Transverse colon (tissue), 4 donors: ENCODE measurements at regions not wholly inside any gene's neighbourhood (a gene's known extent, or its start where the extent isn't known, plus 50 kb on each side); places are given as distances from the start of the nearest gene placed in this dataset.

Source experiments
- DNase-seq: peaks from one replicate; pipeline ENCODE4 v3.0.0-alpha.2; 2019
- H3K27ac ChIP-seq, 4 donors: fragments of 200-600 bp; sonication (generic); 2 replicates each; pipeline ENCODE4 v1.5.1; 2016 to 2018; ENCODE audit warnings: inconsistent platforms in 4 of 4
- H3K27me3 ChIP-seq: fragments of 200-600 bp; sonication (generic); 2 replicates; pipeline ENCODE4 v1.5.1; 2017; ENCODE audit warnings: inconsistent platforms
- H3K36me3 ChIP-seq, 4 donors: fragments of 200-600 bp; sonication (generic); 2 replicates each; pipeline ENCODE4 v1.5.1; 2017 to 2019; ENCODE audit warnings: inconsistent platforms in 4 of 4
- H3K4me1 ChIP-seq, 4 donors: fragments of 200-600 bp; sonication (generic); 2 replicates each; pipeline ENCODE4 v1.5.1; 2017 to 2020; ENCODE audit warnings: inconsistent platforms in 4 of 4
- H3K4me3 ChIP-seq, 4 donors: fragments of 200-600 bp; sonication (generic); 1 replicate in 1 of 4; 2 replicates in 3 of 4; pipeline versions ENCODE4 v1.5.1 to v1.6.1; 2017 to 2019; ENCODE audit warnings: inconsistent platforms in 4 of 4
- H3K9me3 ChIP-seq, 2 donors: fragments of 200-600 bp; sonication (generic); 2 replicates each; pipeline ENCODE4 v1.5.1; 2017 to 2019; ENCODE audit warnings: inconsistent platforms in 2 of 2
- CTCF ChIP-seq, 5 experiments: fragments of 200-600 bp in 3 of 5; fragments of 450-650 bp in 2 of 5; sonication (generic) in 3 of 5; IDR thresholded peaks; 1 replicate in 2 of 5; 2 replicates in 3 of 5; pipeline ENCODE4 v1.5.1; 2016 to 2017; ENCODE audit warnings: antibody characterized with exemption in 5 of 5, inconsistent platforms in 3 of 5, mild to moderate bottlenecking in 2 of 5, moderate library complexity in 1 of 5
- EP300 ChIP-seq: sonication (generic); formaldehyde crosslinking; IDR thresholded peaks from one replicate; pipeline ENCODE4 v1.6.1; 2017; ENCODE audit warnings: antibody characterized with exemption, low read depth
- POLR2A ChIP-seq: fragments of 450-650 bp; IDR thresholded peaks from one replicate; pipeline ENCODE4 v1.6.1; 2016; ENCODE audit warnings: antibody characterized with exemption, mild to moderate bottlenecking, moderate library complexity
- POLR2AphosphoS5 ChIP-seq, 3 donors: sonication (generic); formaldehyde crosslinking; IDR thresholded peaks; one replicate each; pipeline ENCODE4 v1.6.1; 2016; ENCODE audit warnings: antibody characterized with exemption in 3 of 3
- WGBS, 2 donors: methylation state at CpG; one replicate each; pipeline ENCODE4 v1.1.5; 2018; ENCODE audit warnings: low coverage in 1 of 2; 5-methylcytosine and 5-hydroxymethylcytosine counted together
- in situ Hi-C, 4 donors: fragments of 200-750 bp; cut with MboI; loops; one replicate each; pipeline versions ENCODE4 v1.15.0 to v1.15.1; 2017; ENCODE audit warnings: low sequenced_read_pairs in 3 of 4, low pct_ligation_motif_present in 1 of 4, low pct_unique_long_range_greater_than_20kb in 1 of 4
- intact Hi-C: fragments of 100-400 bp; cut with DNase I; formaldehyde crosslinking; loops from one replicate; pipeline ENCODE4 v1.15.1; 2023; ENCODE audit warnings: low total_unique reads

GRCh38 chrX:4528247-4528646, 814.8 kb upstream of the PRKX start:
- Histone ChIP-seq H3K27ac (no peak overlapping the region), H3K36me3 (no peaks in the 10 kb centered on the region), H3K4me1 (no peaks in the 10 kb centered on the region), H3K9me3 (no peaks in the 10 kb centered on the region), H3K4me3 (no peak overlapping the region), H3K27me3 (no peaks in the 10 kb centered on the region)
- WGBS, 2 donors, result 55% methylated on average over 1 of the region's 1 CpG; no CpG with 5 or more reads in 1 of the 2 donors
- in situ Hi-C loops, result no loop called here
- intact Hi-C loops, result no loop called here
- DNase-seq, result no peak
- TF ChIP-seq POLR2A (no peak), EP300 (no peak), POLR2AphosphoS5 (IDR thresholded peaks at IDR 0.05) (no peak), CTCF (IDR thresholded peaks at IDR 0.05) (no peak)

- no peak for TF ChIP-seq CTCF (IDR thresholded peaks at IDR 0.05)
- TF ChIP-seq POLR2A, result no peak
- TF ChIP-seq POLR2AphosphoS5 (IDR thresholded peaks at IDR 0.05), result no peak
- TF ChIP-seq EP300, result no peak
These were observed 772.5 kb upstream of the PRKX start for GRCh38 chrX:4485912-4486311.

GRCh38 chrX:4484266-4484665, 770.8 kb upstream of the PRKX start:
- no peak overlapping the region for H3K4me3 ChIP-seq
- H3K27me3 ChIP-seq, result no peaks in the 10 kb centered on the region
- no peaks in the 10 kb centered on the region for H3K9me3 ChIP-seq
- intact Hi-C loops, result no loop called here
- 54% methylated on average over 5 of the region's 5 CpGs; no CpG with 5 or more reads in 1 of the 2 donors for WGBS, 2 donors
- no peaks in the 10 kb centered on the region for H3K4me1 ChIP-seq
- H3K36me3 ChIP-seq, result no peaks in the 10 kb centered on the region
- in situ Hi-C loops, result no loop called here
- H3K27ac ChIP-seq, result no peak overlapping the region
- TF ChIP-seq POLR2AphosphoS5 (IDR thresholded peaks at IDR 0.05) (no peak), EP300 (no peak), POLR2A (no peak), CTCF (IDR thresholded peaks at IDR 0.05) (no peak)
- no peak for DNase-seq

More at GRCh38 chrX:4485912-4486311, 772.5 kb upstream of the PRKX start:
- WGBS, 2 donors, result 56 to 61% methylated on average over 4 of the region's 4 CpGs
- no peak for DNase-seq
- intact Hi-C loops, result no loop called here
- no peaks in the 10 kb centered on the region for H3K27me3 ChIP-seq
- H3K36me3 ChIP-seq, result no peaks in the 10 kb centered on the region
- no peak overlapping the region for H3K4me3 ChIP-seq
- no peaks in the 10 kb centered on the region for H3K9me3 ChIP-seq
- no peaks in the 10 kb centered on the region for H3K4me1 ChIP-seq
- no peak overlapping the region for H3K27ac ChIP-seq
- in situ Hi-C loops, result no loop called here

GRCh38 chrX:4451591-4451990, 738.1 kb upstream of the PRKX start:
- no peak for DNase-seq
- no peaks in the 10 kb centered on the region for H3K36me3 ChIP-seq
- no peaks in the 10 kb centered on the region for H3K4me1 ChIP-seq
- in situ Hi-C loops (no loop called here), intact Hi-C loops (no loop called here)
- no peaks in the 10 kb centered on the region for H3K9me3 ChIP-seq
- TF ChIP-seq POLR2A (no peak), POLR2AphosphoS5 (IDR thresholded peaks at IDR 0.05) (no peak), CTCF (IDR thresholded peaks at IDR 0.05) (no peak), EP300 (no peak)
- H3K4me3 ChIP-seq, result no peak overlapping the region
- no peaks in the 10 kb centered on the region for H3K27me3 ChIP-seq
- WGBS, 2 donors, result 88% methylated on average over 4 of the region's 4 CpGs; no CpG with 5 or more reads in 1 of the 2 donors
- H3K27ac ChIP-seq, result no peak overlapping the region
